ENCODE measurements at regions not wholly inside any gene's neighbourhood (a gene's known extent, or its start where the extent isn't known, plus 50 kb on each side); places are given as distances from the start of the nearest gene placed in this dataset.

GRCh38 chr3:159439346-159439745, 549.3 kb upstream of the IL12A start:
- H3K4me1 Mint-ChIP-seq (ENCODE audit: low read depth): no peaks in the 10 kb centered on the region
- H3K36me3 Mint-ChIP-seq (ENCODE audit: low read depth): no peaks in the 10 kb centered on the region
- H3K9me3 Mint-ChIP-seq: peaks cover 6% of the 10 kb centered on the region
- no peak overlapping the region for H3K4me3 Mint-ChIP-seq
- H3K27me3 Mint-ChIP-seq: no peaks in the 10 kb centered on the region
- H3K27ac Mint-ChIP-seq: no peak overlapping the region

GRCh38 chr3:159441279-159441678, 547.4 kb upstream of the IL12A start:
- Mint-ChIP-seq H3K27ac (no peak overlapping the region), H3K4me1 (ENCODE audit: low read depth) (no peaks in the 10 kb centered on the region), H3K36me3 (ENCODE audit: low read depth) (no peaks in the 10 kb centered on the region), H3K27me3 (no peaks in the 10 kb centered on the region), H3K4me3 (no peak overlapping the region), H3K9me3 (peaks cover 6% of the 10 kb centered on the region)

GRCh38 chr3:159443266-159443665, 545.4 kb upstream of the IL12A start:
- H3K36me3 Mint-ChIP-seq (ENCODE audit: low read depth): no peaks in the 10 kb centered on the region
- peaks cover 6% of the 10 kb centered on the region for H3K9me3 Mint-ChIP-seq
- no peak overlapping the region for H3K4me3 Mint-ChIP-seq
- H3K27me3 Mint-ChIP-seq: no peaks in the 10 kb centered on the region
- no peak overlapping the region for H3K27ac Mint-ChIP-seq
- no peaks in the 10 kb centered on the region for H3K4me1 Mint-ChIP-seq (ENCODE audit: low read depth)

GRCh38 chr3:159447841-159448240, 540.8 kb upstream of the IL12A start:
- H3K4me1 Mint-ChIP-seq (ENCODE audit: low read depth): no peaks in the 10 kb centered on the region
- H3K9me3 Mint-ChIP-seq: no peaks in the 10 kb centered on the region
- H3K27ac Mint-ChIP-seq: no peak overlapping the region
- H3K27me3 Mint-ChIP-seq: no peaks in the 10 kb centered on the region
- no peaks in the 10 kb centered on the region for H3K36me3 Mint-ChIP-seq (ENCODE audit: low read depth)
- no peak overlapping the region for H3K4me3 Mint-ChIP-seq

- H3K4me3 Mint-ChIP-seq: no peak overlapping the region
- H3K27me3 Mint-ChIP-seq: no peaks in the 10 kb centered on the region
- H3K4me1 Mint-ChIP-seq (ENCODE audit: low read depth): no peaks in the 10 kb centered on the region
- H3K36me3 Mint-ChIP-seq (ENCODE audit: low read depth): no peaks in the 10 kb centered on the region
- H3K9me3 Mint-ChIP-seq: no peaks in the 10 kb centered on the region
- H3K27ac Mint-ChIP-seq: no peak overlapping the region
These were observed 539.7 kb upstream of the IL12A start for GRCh38 chr3:159448902-159449301.

- Mint-ChIP-seq H3K4me1 (ENCODE audit: low read depth) (no peaks in the 10 kb centered on the region), H3K4me3 (no peak overlapping the region), H3K27ac (no peak overlapping the region), H3K27me3 (no peaks in the 10 kb centered on the region), H3K36me3 (ENCODE audit: low read depth) (no peaks in the 10 kb centered on the region), H3K9me3 (no peaks in the 10 kb centered on the region)
These were observed 537.6 kb upstream of the IL12A start for GRCh38 chr3:159451067-159451466.

GRCh38 chr3:159451482-159451881, 537.2 kb upstream of the IL12A start:
- H3K27ac Mint-ChIP-seq: no peak overlapping the region
- H3K27me3 Mint-ChIP-seq: no peaks in the 10 kb centered on the region
- no peaks in the 10 kb centered on the region for H3K9me3 Mint-ChIP-seq
- no peak overlapping the region for H3K4me3 Mint-ChIP-seq
- no peaks in the 10 kb centered on the region for H3K36me3 Mint-ChIP-seq (ENCODE audit: low read depth)
- H3K4me1 Mint-ChIP-seq (ENCODE audit: low read depth): no peaks in the 10 kb centered on the region

GRCh38 chr3:159453036-159453435, 535.6 kb upstream of the IL12A start:
- Mint-ChIP-seq H3K4me3 (no peak overlapping the region), H3K36me3 (ENCODE audit: low read depth) (no peaks in the 10 kb centered on the region), H3K4me1 (ENCODE audit: low read depth) (no peaks in the 10 kb centered on the region), H3K9me3 (no peaks in the 10 kb centered on the region), H3K27me3 (no peaks in the 10 kb centered on the region), H3K27ac (no peak overlapping the region)

- H3K4me3 Mint-ChIP-seq: no peak overlapping the region
- no peaks in the 10 kb centered on the region for H3K36me3 Mint-ChIP-seq (ENCODE audit: low read depth)
- no peaks in the 10 kb centered on the region for H3K9me3 Mint-ChIP-seq
- no peaks in the 10 kb centered on the region for H3K4me1 Mint-ChIP-seq (ENCODE audit: low read depth)
- H3K27ac Mint-ChIP-seq: no peak overlapping the region
- H3K27me3 Mint-ChIP-seq: no peaks in the 10 kb centered on the region
These were observed 534.7 kb upstream of the IL12A start for GRCh38 chr3:159453945-159454344.

GRCh38 chr3:159455741-159456181, 532.9 kb upstream of the IL12A start:
- H3K27me3 Mint-ChIP-seq: no peaks in the 10 kb centered on the region

GRCh38 chr3:159458010-159458409, 530.6 kb upstream of the IL12A start:
- H3K27ac Mint-ChIP-seq: no peak overlapping the region
- no peaks in the 10 kb centered on the region for H3K4me1 Mint-ChIP-seq (ENCODE audit: low read depth)
- H3K4me3 Mint-ChIP-seq: no peak overlapping the region
- H3K9me3 Mint-ChIP-seq: no peaks in the 10 kb centered on the region
- no peaks in the 10 kb centered on the region for H3K27me3 Mint-ChIP-seq
- H3K36me3 Mint-ChIP-seq (ENCODE audit: low read depth): no peaks in the 10 kb centered on the region

More at GRCh38 chr3:159455741-159456181, 532.9 kb upstream of the IL12A start:
- Mint-ChIP-seq H3K27ac (no peak overlapping the region), H3K9me3 (no peaks in the 10 kb centered on the region), H3K4me3 (no peak overlapping the region), H3K4me1 (ENCODE audit: low read depth) (no peaks in the 10 kb centered on the region), H3K36me3 (ENCODE audit: low read depth) (no peaks in the 10 kb centered on the region)

GRCh38 chr3:159458982-159459381, 529.7 kb upstream of the IL12A start:
- no peak overlapping the region for H3K4me3 Mint-ChIP-seq
- no peaks in the 10 kb centered on the region for H3K36me3 Mint-ChIP-seq (ENCODE audit: low read depth)
- H3K4me1 Mint-ChIP-seq (ENCODE audit: low read depth): no peaks in the 10 kb centered on the region
- H3K9me3 Mint-ChIP-seq: no peaks in the 10 kb centered on the region
- H3K27ac Mint-ChIP-seq: no peak overlapping the region
- H3K27me3 Mint-ChIP-seq: no peaks in the 10 kb centered on the region

- H3K9me3 Mint-ChIP-seq: no peaks in the 10 kb centered on the region
- H3K27ac Mint-ChIP-seq: no peak overlapping the region
- no peaks in the 10 kb centered on the region for H3K27me3 Mint-ChIP-seq
- no peaks in the 10 kb centered on the region for H3K36me3 Mint-ChIP-seq (ENCODE audit: low read depth)
- no peaks in the 10 kb centered on the region for H3K4me1 Mint-ChIP-seq (ENCODE audit: low read depth)
- no peak overlapping the region for H3K4me3 Mint-ChIP-seq
These were observed 516.0 kb upstream of the IL12A start for GRCh38 chr3:159472611-159473010.

- H3K36me3 Mint-ChIP-seq (ENCODE audit: low read depth): no peaks in the 10 kb centered on the region
- no peaks in the 10 kb centered on the region for H3K9me3 Mint-ChIP-seq
- H3K27me3 Mint-ChIP-seq: no peaks in the 10 kb centered on the region
- no peak overlapping the region for H3K4me3 Mint-ChIP-seq
- H3K27ac Mint-ChIP-seq: no peak overlapping the region
- H3K4me1 Mint-ChIP-seq (ENCODE audit: low read depth): no peaks in the 10 kb centered on the region
These were observed 515.4 kb upstream of the IL12A start for GRCh38 chr3:159473206-159473605.

- no peaks in the 10 kb centered on the region for H3K27me3 Mint-ChIP-seq
- no peak overlapping the region for H3K4me3 Mint-ChIP-seq
- H3K4me1 Mint-ChIP-seq (ENCODE audit: low read depth): no peaks in the 10 kb centered on the region
- H3K27ac Mint-ChIP-seq: no peak overlapping the region
- H3K9me3 Mint-ChIP-seq: peaks cover 4% of the 10 kb centered on the region
- no peaks in the 10 kb centered on the region for H3K36me3 Mint-ChIP-seq (ENCODE audit: low read depth)
These were observed 508.6 kb upstream of the IL12A start for GRCh38 chr3:159480046-159480445.

- H3K36me3 Mint-ChIP-seq (ENCODE audit: low read depth): no peaks in the 10 kb centered on the region
- no peak overlapping the region for H3K4me3 Mint-ChIP-seq
- H3K27me3 Mint-ChIP-seq: no peaks in the 10 kb centered on the region
- H3K4me1 Mint-ChIP-seq (ENCODE audit: low read depth): no peaks in the 10 kb centered on the region
- H3K27ac Mint-ChIP-seq: no peak overlapping the region
- peaks cover 4% of the 10 kb centered on the region for H3K9me3 Mint-ChIP-seq
These were observed 506.2 kb upstream of the IL12A start for GRCh38 chr3:159482241-159482993.
